GM21723 (cell line): ENCODE measurements at regions not wholly inside any gene's neighbourhood (a gene's known extent, or its start where the extent isn't known, plus 50 kb on each side); places are given as distances from the start of the nearest gene placed in this dataset.

Source experiments
- ATAC-seq: cut with Tn5 transposase; IDR thresholded peaks from one replicate; pipeline ENCODE4 v1.9.1; 2021; ENCODE audit warnings: mild to moderate bottlenecking, moderate library complexity; ENCODE audit not compliant: unreplicated experiment

DNA sequence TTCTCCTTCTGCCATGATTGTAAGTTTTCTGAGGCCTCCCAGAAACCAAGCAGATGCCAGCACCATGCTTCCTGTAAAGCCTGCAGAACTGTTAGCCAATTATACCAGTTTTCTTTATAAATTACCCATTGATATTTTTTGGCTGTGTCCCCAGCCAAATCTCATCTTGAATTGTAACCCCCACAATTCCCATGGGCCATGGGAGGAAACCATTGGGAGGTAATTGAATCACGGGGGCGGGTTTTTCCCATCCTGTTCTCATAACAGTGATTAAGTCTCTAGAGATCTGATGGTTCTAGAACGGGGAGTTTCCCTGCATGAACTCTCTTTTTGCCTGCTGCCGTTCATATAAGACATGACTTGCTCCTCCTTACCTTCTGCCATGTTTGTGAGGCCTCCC, 788.5 kb downstream of the C6orf118 start:
- no peak for ATAC-seq

DNA sequence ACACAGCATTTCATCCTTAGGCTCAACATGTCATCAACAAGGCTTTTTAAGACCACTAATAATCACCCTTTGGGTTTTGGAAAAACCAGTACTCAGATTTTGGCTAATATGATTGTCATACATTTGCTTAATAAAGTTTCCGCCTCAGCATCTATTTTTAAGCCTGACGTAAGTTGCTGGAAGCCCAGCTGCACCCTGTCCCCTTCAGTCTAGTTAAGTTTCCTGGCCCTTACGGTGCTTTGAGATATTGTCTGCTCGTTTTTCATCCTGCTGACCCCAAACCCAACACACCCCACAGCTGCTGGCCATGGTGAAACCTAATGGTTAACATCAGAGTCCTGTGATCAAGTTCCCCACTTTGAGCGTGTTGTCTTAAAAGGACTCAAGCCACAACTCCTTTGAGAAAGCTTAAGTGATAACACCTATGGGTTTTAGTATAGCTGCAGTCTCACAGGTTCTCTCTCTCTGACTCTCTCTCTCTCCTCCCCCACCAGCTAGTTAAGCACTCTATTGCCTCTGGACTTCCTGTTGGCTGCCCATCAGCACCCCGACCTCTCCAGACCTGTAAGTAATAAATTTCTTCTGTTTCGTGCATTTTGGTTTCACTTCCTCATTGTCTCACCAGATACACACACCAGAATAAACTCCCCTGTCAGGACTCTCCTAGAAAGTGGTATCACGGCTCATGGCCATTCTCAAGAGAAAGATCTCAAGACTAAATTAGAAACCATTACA, 802.0 kb downstream of the C6orf118 start:
- ATAC-seq = peak; percentile 75

DNA sequence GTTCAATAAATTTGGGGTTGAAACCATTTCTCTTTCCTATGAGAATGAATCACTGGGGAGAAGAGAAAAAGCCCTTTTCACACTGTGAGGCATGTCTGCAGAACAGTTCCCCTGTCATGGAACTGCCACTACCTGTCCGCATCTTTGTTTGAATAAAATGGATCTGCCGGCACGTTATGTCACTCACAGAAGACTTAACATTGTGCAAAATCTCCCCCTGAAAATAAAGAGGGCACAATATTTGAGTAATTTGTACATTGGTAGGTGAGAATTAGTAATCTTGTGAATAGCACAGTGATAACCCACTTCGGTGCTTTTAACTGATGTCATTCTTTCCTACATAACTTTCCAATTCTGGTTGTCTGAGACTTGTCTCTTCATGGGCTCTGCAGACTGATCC, 804.0 kb downstream of the C6orf118 start:
- no peak for ATAC-seq

DNA sequence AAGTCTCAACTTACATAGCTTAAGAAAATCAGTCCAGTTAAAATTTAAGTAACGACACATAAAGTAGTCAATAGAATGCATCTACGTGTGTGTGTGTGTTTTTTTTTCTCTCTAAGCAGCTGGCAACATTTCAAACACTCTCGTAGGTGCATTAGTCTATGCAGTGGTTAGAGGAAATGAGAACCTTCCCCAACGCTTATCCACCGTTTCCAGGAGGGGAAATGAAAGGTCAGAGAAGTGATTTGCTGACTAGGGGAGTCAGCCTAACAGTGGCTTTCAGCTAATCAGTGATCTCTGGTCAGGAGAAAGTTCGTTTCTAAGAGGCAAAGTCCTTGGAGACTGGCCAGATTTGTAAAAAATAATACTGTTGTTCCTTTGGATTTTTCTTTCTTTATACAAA, 806.6 kb downstream of the C6orf118 start:
- no peak for ATAC-seq

DNA sequence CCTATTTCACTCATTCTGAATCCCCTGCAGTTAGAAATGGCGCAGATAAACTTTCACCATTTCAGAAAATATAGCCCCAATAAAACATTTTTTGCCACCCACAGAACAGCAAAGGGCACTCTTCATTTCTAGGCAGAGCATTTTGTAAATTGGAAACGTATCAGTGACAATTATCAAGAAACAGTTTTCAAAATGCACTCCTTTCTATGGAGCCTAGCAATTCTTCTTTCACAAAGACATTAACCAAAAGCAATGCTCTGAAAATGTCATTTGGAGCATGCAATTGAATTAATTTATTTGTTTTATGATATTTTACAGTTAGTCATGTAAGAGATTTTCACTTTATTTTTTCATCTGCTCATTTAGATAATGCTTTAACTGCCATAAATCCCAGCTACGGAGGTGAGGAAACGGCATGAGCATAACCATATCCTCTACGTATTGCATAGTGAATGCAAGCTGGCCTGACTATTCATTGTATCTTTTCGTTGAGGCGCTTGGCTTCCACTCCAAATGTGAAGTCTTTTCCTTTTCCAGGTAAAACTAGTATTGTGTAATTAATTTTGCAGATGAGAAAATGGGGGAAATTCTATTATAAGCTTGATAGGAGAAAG, 813.4 kb downstream of the C6orf118 start:
- no peak for ATAC-seq

DNA sequence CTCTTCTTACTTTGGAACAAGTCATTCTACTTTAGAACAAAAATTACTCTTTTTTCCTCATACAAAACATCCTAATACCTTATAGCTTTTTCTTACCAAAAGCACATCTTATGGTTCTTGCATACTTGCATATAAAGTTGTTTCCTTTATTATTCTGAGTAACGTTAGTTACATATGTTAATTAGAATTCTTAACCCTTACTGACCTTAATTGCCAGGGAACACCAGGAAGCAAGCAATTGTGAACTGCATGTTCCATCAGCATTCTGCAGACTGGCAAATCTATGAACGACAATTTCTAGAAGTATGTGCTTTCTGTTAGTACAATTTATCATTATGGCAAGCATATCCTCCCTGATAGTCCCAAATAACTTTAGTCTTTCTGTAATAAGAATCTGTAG, 831.0 kb downstream of the C6orf118 start:
- ATAC-seq = no peak

DNA sequence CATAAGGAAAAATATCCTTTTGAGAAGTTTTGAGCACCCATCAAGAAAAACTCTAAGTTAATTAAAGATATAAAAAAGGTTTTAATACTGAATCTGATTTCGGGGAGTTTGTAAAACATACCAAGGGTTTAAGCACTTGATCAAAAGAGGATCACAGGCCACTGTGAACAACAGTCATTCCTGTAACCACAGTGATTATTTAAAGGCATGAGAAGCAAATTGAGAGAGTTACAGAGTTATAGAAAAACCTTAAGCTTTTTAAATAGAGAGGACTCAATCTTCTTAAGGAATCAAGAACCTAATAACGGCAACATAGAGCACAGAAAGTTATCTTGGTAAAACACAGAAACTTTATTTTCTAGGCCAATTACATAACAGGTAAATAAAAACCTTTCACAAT, 831.6 kb downstream of the C6orf118 start:
- ATAC-seq = no peak

DNA sequence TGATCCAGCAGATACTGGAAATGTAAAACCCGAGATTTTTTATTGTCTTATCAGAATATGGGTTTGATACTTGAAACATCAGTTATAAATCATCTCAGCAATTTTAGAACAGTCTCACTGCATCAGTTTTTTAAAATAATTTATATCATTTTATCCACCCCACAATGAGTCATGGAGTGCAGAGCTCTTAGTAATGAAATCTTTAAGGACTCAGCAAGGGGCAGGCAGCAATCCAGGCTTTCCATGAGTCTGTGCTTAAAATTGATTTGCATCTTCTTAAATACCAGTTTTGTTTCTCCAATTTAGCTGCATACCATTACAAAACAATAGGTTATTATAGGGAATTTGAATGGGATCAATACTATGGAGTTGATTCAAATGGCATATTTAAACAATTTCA, 832.3 kb downstream of the C6orf118 start:
- no peak for ATAC-seq

DNA sequence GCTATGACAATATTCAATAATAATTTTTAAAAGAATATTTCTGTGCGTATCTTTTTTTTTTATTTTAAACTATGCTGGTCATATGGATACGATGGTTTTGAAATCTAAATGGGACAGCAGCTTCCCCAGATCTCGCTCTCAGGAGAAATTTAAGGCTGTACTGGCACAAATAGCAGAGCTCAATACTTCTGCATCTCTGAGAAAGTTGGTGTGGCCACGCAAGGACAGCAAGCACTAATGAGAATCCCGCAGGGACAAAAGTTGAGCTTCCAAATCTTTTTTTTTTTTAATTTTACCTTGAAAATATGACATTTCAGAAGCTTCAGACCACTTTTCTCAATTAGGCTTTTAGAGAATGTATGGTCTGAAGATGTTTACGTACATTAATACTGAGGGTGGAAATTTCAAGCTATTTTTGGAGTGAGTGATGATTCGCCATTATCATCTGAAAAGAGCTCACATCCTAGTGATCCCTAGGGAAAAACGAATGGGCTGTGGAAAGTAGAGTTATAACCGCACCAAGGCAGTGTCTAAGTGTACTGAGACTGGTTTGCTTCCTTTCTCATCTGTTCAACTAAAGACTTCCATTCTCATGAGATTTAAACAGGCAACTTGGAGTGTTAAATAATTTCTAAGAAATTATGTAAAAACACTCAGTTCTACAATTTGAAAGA, 840.0 kb downstream of the C6orf118 start:
- ATAC-seq = no peak

DNA sequence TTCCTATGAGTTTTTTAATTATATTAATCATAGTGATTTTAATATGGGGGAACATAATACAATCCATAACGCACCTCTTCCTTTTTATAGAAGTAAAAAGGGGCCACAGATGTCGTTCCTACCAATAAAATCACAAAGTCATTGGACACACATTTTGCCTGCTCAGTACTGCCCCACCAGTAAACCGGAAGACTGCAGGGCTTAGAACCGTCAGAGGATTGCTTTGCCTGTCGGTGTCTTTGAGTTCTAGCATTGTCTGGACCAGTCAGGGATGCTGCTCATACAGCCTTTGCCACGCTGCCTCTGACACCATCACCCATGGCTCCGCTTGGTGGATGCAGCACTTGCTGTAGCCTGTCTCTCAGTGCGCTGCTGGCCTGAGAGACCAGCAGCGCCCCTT, 853.6 kb downstream of the C6orf118 start:
- ATAC-seq = no peak

DNA sequence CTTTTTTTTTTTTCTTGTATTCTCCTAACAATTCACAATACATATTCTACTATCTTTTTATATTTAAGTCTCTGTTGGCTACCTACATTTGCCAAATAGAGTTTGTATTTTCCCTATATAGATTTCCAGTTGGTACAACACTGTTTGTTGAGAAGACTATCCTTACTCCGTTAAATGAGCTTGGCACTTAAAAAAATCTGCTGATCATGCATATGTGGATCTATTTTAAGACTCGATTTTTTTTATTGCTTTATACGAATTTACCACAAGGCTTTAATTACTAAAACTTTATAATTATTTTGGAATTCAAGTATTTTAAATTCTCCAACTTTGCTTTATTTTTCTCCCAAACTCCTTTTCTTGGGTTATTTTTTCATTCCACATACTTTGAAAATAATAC, 855.6 kb downstream of the C6orf118 start:
- no peak for ATAC-seq

DNA sequence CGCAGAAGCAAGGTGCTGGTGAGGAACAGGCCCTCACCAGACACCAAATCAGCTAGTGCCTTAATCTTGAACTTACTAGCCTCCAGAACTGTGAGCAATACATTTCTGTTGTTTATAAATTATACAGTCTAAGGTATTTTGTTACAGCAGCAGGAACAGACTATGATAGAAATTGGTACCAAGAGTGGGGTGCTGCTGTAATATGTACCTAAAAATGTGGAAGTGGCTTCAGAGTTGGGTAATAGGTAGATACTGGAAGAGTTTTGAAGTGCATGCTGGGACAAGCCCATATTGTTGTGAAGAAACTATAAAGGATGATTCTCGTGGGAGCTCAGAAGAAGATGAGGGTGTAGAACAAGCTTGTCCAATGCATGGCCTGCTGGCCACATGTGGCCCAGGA, 866.8 kb downstream of the C6orf118 start:
- no peak for ATAC-seq

DNA sequence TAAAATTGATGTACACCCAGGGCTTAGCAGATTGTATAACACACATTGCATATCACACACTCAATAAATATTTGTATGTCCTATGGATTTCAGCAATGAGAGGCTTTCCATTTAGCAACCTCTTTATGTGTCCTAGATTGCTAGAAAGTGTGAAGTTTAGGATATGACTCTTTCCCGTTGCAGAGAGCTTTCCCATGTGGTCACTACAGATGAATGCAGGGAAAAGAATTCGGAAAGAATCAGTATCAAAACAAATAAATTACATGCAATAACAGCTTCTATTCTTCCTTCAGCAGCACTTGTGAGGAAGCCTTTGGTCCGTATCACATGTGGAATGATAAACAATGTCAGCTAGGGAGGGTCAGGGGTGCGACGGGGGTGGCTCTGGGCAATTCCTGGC, 870.1 kb downstream of the C6orf118 start:
- no peak for ATAC-seq

DNA sequence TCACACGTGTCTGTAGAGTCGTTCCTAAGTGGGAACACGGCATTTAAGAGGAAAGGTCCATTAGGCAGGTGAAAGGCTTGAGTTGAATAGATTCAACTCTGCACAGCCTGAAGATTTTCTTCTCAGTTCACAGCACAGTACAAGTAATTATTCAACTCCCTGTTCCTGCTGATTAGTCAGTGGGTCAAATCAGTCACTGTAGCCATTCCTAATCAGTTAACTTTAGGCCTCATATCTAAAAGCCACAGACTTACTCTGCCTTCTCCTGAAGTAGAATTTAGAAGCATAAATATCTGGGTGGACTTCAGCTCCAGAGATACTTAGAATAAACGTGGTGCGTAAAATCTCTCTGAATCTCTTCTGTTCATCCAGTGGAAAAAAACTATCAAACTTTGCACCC, 872.4 kb downstream of the C6orf118 start:
- ATAC-seq = no peak

DNA sequence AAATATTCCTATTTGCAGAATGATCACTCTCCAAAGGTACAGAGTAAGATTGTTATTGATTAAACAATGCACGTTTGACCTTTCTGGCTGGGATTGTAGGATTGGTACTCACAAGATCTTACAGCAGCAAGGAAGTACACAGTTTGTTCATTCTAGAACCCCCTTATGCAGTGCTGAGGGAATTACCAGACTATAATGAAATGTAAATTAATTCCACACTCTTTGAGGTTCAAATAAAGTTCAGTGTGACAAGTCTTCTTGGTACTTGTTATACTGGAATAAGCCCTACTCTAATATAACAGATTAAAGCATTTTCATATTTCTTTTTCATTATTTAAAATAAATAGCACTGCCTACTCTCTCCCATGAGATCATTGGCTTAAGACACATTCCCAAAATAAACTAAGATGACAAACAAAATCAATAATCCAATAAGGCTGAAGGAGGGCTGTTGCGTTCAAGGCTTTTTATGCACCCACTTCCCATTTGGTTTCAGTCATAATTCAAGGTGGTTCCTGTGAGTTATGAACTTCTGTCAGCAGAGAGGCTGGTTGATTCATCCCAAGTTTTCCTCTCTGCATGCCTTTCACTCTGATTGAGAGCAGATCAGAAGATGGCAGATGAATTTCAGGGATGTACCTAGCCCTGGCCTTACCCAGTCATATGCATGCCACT, 881.5 kb downstream of the C6orf118 start:
- no peak for ATAC-seq

DNA sequence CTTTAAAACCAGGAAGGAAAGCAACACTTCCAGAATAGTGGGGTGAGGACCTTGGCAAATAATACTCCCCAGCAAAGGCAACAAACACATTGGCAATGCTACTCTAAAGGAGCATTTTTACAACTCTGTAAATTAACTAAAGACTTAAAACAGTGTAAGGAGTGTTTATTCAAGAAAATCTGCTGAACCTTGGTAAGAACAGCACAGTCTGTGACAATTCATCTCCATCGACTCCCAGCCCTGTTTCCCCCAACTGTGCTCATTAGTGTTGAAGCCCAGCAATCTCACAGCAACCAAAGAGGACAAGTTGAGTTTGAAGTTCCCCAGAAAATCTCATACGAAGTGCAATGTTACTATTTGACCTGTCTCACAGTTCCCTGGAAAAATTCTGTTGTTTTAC, 884.9 kb downstream of the C6orf118 start:
- no peak for ATAC-seq

DNA sequence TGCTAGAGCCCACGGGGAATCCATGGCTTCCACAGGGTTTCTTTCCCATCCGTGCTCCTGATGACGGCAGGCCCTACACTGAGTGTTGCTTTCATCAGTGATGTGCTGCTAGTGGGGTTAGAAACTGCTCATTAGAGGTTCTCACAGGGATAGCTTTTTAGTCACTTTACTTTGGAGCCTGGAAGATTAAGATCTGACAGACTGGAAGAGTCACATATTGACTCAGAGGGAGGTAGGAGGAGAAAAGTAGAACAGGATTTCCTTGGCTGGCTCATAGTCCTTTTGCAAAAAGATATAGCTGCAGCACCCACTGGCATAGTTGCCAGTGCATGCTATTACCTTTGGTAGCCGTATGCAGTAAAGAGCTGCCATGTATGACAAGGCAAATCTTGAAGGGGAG, 890.3 kb downstream of the C6orf118 start:
- ATAC-seq = no peak

DNA sequence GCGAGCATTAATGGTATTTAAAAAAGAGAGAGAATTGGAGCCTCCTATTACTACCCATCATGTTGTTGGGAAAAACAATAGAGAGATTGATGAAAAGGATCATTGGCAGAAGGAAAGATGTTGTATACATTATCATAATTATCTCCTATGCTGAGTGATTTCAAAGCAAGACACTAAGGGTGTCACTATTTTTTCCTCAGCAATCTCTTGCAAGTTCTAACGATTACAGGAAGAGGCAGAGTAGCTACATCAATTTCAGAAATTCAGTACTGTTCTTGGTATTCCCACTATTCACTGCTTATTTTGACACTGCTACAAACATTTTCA, 891.2 kb downstream of the C6orf118 start:
- no peak for ATAC-seq

DNA sequence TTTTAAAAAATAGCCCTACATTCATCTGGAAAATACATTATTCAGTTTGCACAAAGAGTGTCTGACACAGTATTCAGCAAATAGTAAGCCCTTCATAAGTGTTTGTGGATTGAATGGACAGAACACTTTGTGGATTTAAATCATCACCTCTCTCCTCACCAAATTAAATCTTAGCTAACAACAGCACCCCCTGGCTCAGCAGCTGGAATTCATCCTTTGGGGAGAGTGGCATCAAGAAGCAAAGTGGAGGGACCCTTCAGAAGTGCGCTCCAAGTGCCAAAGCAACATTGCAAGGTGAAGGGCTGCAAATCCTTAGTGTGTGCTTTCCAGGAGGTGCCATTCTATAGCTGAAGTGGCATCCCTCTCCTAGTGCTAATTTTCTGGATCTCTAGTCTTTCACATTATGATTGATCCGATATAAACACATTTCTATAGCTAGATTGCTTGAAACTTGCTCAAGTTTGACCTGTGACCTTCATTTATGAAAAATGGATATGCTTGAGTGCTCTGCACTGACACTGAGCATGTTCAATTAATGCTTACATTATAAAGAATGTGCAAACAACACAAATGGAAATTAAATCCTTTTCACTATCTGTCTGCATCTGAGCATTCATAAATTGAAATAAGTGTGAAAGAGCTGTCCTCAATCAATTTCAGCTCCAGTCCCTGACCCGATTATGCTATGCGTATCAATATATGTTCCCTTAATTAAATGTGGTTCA, 891.7 kb downstream of the C6orf118 start:
- ATAC-seq = no peak

DNA sequence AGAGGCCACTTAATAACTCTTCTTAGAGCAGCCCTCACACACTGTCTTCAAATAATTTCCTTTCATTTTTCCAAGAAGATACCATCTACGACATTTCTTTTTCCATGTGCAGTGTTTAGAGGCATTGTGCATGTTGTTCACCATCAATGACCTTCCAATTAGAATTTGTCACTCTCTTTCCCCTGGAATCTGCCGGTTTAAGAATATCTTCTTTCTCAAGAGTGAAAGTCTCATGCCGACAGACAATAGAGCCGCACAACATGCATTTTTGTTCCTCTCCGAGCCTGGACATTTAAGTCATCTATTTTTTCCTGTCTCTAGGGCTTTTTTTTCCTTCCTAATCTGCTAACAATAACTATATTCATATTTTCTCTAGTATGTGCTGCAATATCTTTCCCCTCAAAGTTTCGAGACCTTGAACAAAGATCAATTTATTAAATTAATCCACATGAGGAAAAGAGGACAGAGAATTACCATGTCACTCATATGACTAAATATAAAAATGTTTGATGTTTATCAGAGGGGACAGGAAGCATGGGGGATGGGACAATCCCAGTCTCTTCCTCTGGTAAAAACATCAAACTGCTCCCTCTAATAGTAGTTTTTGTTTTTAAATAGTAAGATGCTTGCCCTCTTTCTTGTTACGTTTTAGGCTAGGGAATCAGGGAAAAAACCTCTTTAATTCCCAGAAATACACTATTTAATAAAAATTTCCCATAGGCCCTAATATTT, 893.4 kb downstream of the C6orf118 start:
- no peak for ATAC-seq

DNA sequence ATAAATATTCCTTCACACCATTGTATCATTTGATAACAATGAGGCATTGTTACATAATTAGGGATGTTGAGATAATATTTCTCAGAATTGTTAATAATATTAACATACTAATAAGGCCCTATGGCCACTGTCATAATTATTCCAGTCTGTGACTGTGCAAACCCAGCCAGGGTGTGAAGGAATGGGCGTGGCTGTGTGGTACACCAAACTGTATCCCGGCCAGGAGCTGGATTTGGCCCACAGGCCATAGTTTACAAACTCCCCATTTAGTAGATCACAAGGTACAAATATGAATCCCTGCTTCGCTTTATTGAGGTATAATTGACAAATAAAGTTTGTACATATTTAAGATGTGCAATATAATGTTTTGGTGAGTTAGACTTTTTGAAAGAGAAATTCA, 894.7 kb downstream of the C6orf118 start:
- no peak for ATAC-seq
